ENCODE measurements at regions not wholly inside any gene's neighbourhood (a gene's known extent, or its start where the extent isn't known, plus 50 kb on each side); places are given as distances from the start of the nearest gene placed in this dataset.

DNA sequence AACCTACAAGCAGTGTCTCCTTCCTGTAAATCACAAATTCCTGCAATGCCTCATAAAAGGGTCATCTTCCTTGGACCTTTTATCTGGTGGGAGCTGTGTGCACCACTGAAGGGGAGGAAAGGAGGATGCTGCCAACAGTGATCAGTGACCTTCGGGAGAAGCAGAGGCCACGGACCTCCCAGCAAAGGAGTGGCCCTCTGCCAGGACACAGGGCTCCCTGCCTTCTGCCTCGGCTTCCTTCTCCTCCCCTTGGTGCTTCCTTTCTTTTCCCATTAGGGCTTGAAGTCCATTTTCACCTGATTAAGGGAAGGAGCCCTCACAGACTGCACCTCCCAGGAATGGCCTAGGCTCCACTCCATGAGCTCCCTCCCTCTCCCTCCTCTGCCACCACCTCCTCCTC, 85.3 kb upstream of the ITGA6 start:
- H3K9me2 ChIP-seq (ENCODE audit: insufficient read depth): no peaks in the 10 kb centered on the region
- POLR2A ChIA-PET: no interaction called here
- no TSS peak for BruUV-seq (replicated peaks)
- H3K27ac ChIP-seq (ENCODE audit: low read depth, low read length): no peak overlapping the region
- no peaks in the 10 kb centered on the region for H3K27me3 ChIP-seq (ENCODE audit: insufficient read depth, low read length)
- TF ChIP-seq EZH2 (IDR thresholded peaks at IDR 0.05): no peak
- no peak for TF ChIP-seq JUND (IDR thresholded peaks at IDR 0.05)
- TF ChIP-seq, protein P1, sequence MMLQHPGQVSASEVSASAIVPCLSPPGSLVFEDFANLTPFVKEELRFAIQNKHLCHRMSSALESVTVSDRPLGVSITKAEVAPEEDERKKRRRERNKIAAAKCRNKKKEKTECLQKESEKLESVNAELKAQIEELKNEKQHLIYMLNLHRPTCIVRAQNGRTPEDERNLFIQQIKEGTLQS (IDR thresholded peaks at IDR 0.05): no peak
- TF ChIP-seq SP1 (IDR thresholded peaks at IDR 0.05; ENCODE audit: low read depth): no peak
- H4K20me1 ChIP-seq (ENCODE audit: insufficient read depth): no peaks in the 10 kb centered on the region
- no peak overlapping the region for H3K4me3 ChIP-seq (replicated peaks in 1 of 2; ENCODE audit: low read depth in 1 of 2, low read length in 2 of 2)
- DNase-seq (ENCODE audit: low read depth, low spot score) (no peak), ATAC-seq (no peak)
- H2AFZ ChIP-seq (ENCODE audit: low read depth, low read length, poor library complexity, severe bottlenecking): no peak overlapping the region
- no peaks in the 10 kb centered on the region for H3K79me2 ChIP-seq (ENCODE audit: insufficient read depth, low read length)
- H3K4me1 ChIP-seq (ENCODE audit: control insufficient read depth in 1 of 2, insufficient read depth in 2 of 2, low read length in 2 of 2): peaks cover 0 to 9% of the 10 kb centered on the region in 2 experiments; a peak in 1 of 4 replicates
- no peak overlapping the region for H3K9ac ChIP-seq (ENCODE audit: low read length)
- H3K36me3 ChIP-seq (ENCODE audit: control insufficient read depth in 1 of 2, insufficient read depth in 2 of 2, low read length in 2 of 2): no peaks in the 10 kb centered on the region
- RAD21 ChIA-PET (ENCODE audit: low non-redundant PET in 1 of 2, low total read pairs in 2 of 2, uncharacterized antibody in 2 of 2, unreplicated experiment in 2 of 2): no interaction called here
- no peak overlapping the region for H3K4me2 ChIP-seq (ENCODE audit: low read length)
- CTCF ChIA-PET: no interaction called here
- no peaks in the 10 kb centered on the region for H3K9me3 ChIP-seq (ENCODE audit: control insufficient read depth in 1 of 2, insufficient read depth in 1 of 2, low read depth in 1 of 2, low read length in 2 of 2)
- intact Hi-C loops (cut with micrococcal nuclease): no loop called here

DNA sequence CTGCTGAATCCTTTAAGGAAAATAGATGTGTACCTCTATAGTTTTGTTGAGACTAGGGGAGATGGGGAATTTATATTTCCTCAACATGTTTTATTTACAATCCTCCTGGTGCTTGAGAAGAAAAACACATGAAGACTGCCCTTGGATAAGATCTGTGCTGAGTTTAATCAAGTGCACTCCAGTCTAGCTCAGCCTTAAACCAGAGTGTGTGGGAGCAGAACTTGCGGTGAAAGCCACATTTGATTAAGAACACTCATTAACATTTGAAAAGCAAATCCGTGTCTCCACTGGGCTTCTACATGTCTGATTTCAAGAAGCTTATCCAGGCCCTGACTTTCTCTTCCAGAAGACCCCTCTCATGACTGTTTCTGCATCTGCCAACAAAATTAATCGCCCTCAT, 84.8 kb upstream of the ITGA6 start:
- intact Hi-C loops (cut with micrococcal nuclease): no loop called here

More for the DNA sequence above, 84.8 kb upstream of the ITGA6 start:
- Histone ChIP-seq H3K9me3 (ENCODE audit: control insufficient read depth in 1 of 2, insufficient read depth in 1 of 2, low read depth in 1 of 2, low read length in 2 of 2) (no peaks in the 10 kb centered on the region), H3K36me3 (ENCODE audit: control insufficient read depth in 1 of 2, insufficient read depth in 2 of 2, low read length in 2 of 2) (no peaks in the 10 kb centered on the region), H2AFZ (ENCODE audit: low read depth, low read length, poor library complexity, severe bottlenecking) (no peak overlapping the region), H3K27me3 (ENCODE audit: insufficient read depth, low read length) (no peaks in the 10 kb centered on the region), H4K20me1 (ENCODE audit: insufficient read depth) (no peaks in the 10 kb centered on the region), H3K79me2 (ENCODE audit: insufficient read depth, low read length) (no peaks in the 10 kb centered on the region), H3K9me2 (ENCODE audit: insufficient read depth) (no peaks in the 10 kb centered on the region), H3K4me3 (replicated peaks in 1 of 2; ENCODE audit: low read depth in 1 of 2, low read length in 2 of 2) (no peak overlapping the region), H3K9ac (ENCODE audit: low read length) (no peak overlapping the region), H3K4me1 (ENCODE audit: control insufficient read depth in 1 of 2, insufficient read depth in 2 of 2, low read length in 2 of 2) (peaks cover 0 to 9% of the 10 kb centered on the region in 2 experiments; a peak in 1 of 4 replicates), H3K4me2 (ENCODE audit: low read length) (no peak overlapping the region), H3K27ac (ENCODE audit: low read depth, low read length) (no peak overlapping the region)
- TF ChIP-seq POLR2A (IDR thresholded peaks at IDR 0.05; ENCODE audit: borderline replicate concordance, extremely low read depth, insufficient read depth, insufficient read length) (no peak), EGR1 (IDR thresholded peaks at IDR 0.05; ENCODE audit: low read depth) (no peak), EZH2 (IDR thresholded peaks at IDR 0.05) (no peak), SRF (IDR thresholded peaks at IDR 0.05; ENCODE audit: low read depth) (no peak), SIN3A (IDR thresholded peaks at IDR 0.05; ENCODE audit: low read depth) (no peak)
- TF ChIP-seq, protein P2, sequence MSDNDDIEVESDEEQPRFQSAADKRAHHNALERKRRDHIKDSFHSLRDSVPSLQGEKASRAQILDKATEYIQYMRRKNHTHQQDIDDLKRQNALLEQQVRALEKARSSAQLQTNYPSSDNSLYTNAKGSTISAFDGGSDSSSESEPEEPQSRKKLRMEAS (IDR thresholded peaks at IDR 0.05): no peak
- TF ChIP-seq, protein P1 (IDR thresholded peaks at IDR 0.05): no peak
- no TSS peak for BruUV-seq (replicated peaks)
- ChIA-PET CTCF (no interaction called here), RAD21 (ENCODE audit: low non-redundant PET in 1 of 2, low total read pairs in 2 of 2, uncharacterized antibody in 2 of 2, unreplicated experiment in 2 of 2) (no interaction called here), POLR2A (no interaction called here)
- ATAC-seq (no peak), DNase-seq (ENCODE audit: low read depth, low spot score) (no peak)

All from HCT116 (cell line).